HG03565 (cell line): ENCODE measurements at regions not wholly inside any gene's neighbourhood (a gene's known extent, or its start where the extent isn't known, plus 50 kb on each side); places are given as distances from the start of the nearest gene placed in this dataset.
"Not testable (repeated sequence)": the region's sequence is repeated elsewhere in the genome, so short reads cannot be mapped to it uniquely, and the experiment has no call there.

Experiments
- ATAC-seq: cut with Tn5 transposase; IDR thresholded peaks from one replicate; pipeline ENCODE4 v1.9.1; 2021; ENCODE audit warnings: mild to moderate bottlenecking, moderate library complexity; ENCODE audit not compliant: unreplicated experiment

- ATAC-seq, result no peak
Observed at GRCh38 chr15:58322253-58322652, 109.5 kb upstream of the LIPC start.

GRCh38 chr15:58323321-58323720, 108.5 kb upstream of the LIPC start:
- ATAC-seq, result not testable (repeated sequence)

GRCh38 chr15:58324533-58324932, 107.3 kb upstream of the LIPC start:
- ATAC-seq, result no peak

GRCh38 chr15:58327958-58328357, 103.8 kb upstream of the LIPC start:
- ATAC-seq, result no peak

GRCh38 chr15:58329211-58329610, 102.6 kb upstream of the LIPC start:
- no peak for ATAC-seq

GRCh38 chr15:58329781-58330671, 101.8 kb upstream of the LIPC start:
- ATAC-seq, result no peak

GRCh38 chr15:58330741-58331559, 100.8 kb upstream of the LIPC start:
- ATAC-seq, result no peak

- ATAC-seq, result no peak
Observed at GRCh38 chr15:58331560-58331912, 100.3 kb upstream of the LIPC start.

- peak; percentile 42 for ATAC-seq
Observed at GRCh38 chr15:58331913-58332675, 99.7 kb upstream of the LIPC start.

GRCh38 chr15:58332676-58333400, 99.0 kb upstream of the LIPC start:
- ATAC-seq, result no peak

- no peak for ATAC-seq
Observed at GRCh38 chr15:58334803-58335202, 97.0 kb upstream of the LIPC start.

- no peak for ATAC-seq
Observed at GRCh38 chr15:58336161-58336560, 95.6 kb upstream of the LIPC start.

- no peak for ATAC-seq
Observed at GRCh38 chr15:58340176-58340575, 91.6 kb upstream of the LIPC start.

- ATAC-seq, result no peak
Observed at GRCh38 chr15:58342508-58342907, 89.3 kb upstream of the LIPC start.

- no peak for ATAC-seq
Observed at GRCh38 chr15:58344213-58345070, 87.3 kb upstream of the LIPC start.

- no peak for ATAC-seq
Observed at GRCh38 chr15:58346361-58346760, 85.4 kb upstream of the LIPC start.

GRCh38 chr15:58348095-58348812, 83.5 kb upstream of the LIPC start:
- no peak for ATAC-seq

- no peak for ATAC-seq
Observed at GRCh38 chr15:58352026-58352929, 79.5 kb upstream of the LIPC start.
